GM12892 (cell line): ENCODE measurements at regions not wholly inside any gene's neighbourhood (a gene's known extent, or its start where the extent isn't known, plus 50 kb on each side); places are given as distances from the start of the nearest gene placed in this dataset.

ENCODE experiments used
- DNase-seq: peaks from one replicate; pipeline ENCODE4 v3.0.0; 2011; ENCODE audit not compliant: insufficient read length
- FAIRE-seq: peaks from 2 replicates; lab custom pipeline; 2011; peaks lifted over from hg19 to GRCh38; lab: Jason Lieb, UNC
- POLR2A ChIP-seq: IDR thresholded peaks from 2 replicates; pipeline ENCODE4 v1.6.1; 2011; ENCODE audit warnings: low read depth, low read length, control low read depth
- POLR2AphosphoS5 ChIP-seq: IDR thresholded peaks from 2 replicates; pipeline ENCODE4 v1.6.1; 2011; ENCODE audit warnings: low read depth, low read length, control low read depth
- TAF1 ChIP-seq: IDR thresholded peaks from 2 replicates; pipeline ENCODE4 v1.6.1; 2011; ENCODE audit warnings: low read depth, mild to moderate bottlenecking, control low read depth, low read length, borderline replicate concordance

DNA sequence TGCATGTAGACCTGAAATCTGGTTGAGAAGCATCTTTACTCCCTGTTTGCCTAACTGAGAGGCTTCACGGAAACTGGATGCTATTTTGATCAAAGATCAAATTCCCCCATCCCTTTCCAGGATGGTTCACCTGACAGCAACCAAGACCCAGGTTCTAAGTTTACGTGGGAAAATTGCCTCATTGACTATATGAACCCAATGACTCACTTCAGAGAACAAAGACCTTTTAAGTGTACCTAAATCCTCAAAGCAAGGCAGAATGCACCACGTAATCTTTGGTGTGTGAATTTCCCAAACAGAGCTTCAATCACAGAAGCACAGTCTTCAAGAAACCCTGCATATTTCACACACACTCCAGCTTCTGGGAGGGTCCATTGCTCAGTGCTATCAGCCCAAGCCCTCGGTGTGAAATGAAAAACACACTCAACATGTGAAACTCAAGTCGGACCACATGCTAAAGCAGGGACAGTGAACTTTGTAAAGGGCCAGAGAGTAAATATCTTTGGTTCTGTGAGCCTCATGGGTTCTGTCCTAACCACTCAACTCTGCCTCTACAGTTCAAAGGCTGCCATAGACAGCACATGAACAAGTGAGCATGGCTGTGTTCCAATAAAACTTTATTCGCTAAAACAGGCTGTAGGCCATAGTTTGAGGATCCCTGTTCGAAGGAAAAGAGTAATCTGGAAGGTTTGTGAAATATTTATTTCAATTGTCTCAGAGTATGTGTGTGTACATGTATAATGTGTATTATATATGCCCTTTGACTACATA lies 275.6 kb upstream of the FOXK1 start:
- FAIRE-seq (no peak), DNase-seq (no peak)
- TF ChIP-seq POLR2AphosphoS5 (no peak), TAF1 (no peak), POLR2A (no peak)

DNA sequence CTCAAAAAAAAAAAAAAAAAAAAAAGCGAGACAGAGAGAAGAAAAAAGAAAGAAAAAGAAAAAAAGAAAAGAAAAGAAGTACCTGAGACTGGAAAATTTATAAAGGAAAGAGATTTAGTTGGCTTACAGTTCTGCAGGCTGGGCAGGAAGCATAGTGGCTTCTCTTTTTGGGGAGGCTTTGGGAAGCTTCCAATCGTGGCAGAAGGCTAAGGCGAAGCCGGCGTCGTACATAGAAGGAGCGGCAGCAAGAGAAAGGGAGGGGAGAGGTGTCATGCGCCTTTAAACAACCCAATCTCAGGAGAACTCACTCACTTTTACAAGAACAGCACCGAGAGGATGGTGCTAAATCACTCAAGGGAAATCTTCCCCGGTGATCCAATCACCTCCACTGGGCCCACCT lies 272.1 kb upstream of the FOXK1 start:
- TF ChIP-seq POLR2AphosphoS5, result no peak
- TF ChIP-seq POLR2A, result no peak
- FAIRE-seq, result no peak
- no peak for DNase-seq

DNA sequence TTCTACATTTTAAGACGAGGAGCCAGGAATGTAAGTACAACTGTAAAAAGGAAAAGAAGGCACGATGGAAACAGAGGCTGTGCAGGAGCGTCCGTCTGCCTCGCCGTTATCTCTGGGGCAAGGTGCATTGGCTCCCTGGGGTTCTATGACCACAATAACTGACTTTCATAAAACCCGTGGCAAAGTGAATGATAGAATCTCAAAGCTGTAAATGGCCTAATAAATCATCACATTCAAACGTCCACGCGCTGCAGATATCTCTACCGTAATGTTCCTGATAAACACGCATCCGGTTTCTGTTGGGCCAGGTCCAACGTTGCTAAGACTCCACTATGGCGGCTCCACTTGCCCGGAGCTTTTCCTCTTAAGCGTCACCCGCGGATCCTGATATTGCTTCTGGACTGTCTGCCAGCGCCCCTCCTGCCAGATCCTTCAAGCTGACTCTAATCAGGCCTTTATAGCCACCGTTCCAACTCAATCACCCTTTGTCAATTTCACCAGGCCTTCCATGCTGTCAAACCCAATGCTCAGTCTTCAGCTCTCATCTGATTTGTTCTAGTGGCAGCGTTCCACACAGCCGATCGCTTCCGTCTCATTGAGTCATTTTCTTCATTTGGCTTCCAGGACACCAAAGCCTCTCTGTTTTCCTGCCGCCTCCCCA lies 265.6 kb upstream of the FOXK1 start:
- TF ChIP-seq POLR2AphosphoS5 (no peak), POLR2A (no peak), TAF1 (no peak)
- FAIRE-seq, result no peak
- DNase-seq, result no peak

DNA sequence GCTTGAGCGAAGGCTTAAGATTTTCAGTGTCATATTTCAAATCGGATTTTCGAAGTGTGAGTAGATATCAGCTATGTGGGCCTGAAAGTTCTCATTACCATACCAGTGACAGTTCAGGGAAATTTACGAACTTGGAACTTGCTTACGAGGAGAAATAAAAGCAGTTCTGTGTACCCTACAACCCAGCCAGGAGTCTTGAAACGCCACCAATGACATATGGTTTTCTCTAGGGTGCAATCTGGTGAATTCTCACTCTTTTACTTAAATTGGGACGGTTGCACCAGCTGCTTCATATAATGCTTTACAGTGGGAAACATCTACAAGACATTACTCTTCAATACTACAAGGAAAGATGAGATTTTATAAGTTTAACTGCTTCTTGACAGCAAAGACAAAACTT lies 253.6 kb upstream of the FOXK1 start:
- DNase-seq (no peak), FAIRE-seq (no peak)
- no peak for TF ChIP-seq POLR2A

DNA sequence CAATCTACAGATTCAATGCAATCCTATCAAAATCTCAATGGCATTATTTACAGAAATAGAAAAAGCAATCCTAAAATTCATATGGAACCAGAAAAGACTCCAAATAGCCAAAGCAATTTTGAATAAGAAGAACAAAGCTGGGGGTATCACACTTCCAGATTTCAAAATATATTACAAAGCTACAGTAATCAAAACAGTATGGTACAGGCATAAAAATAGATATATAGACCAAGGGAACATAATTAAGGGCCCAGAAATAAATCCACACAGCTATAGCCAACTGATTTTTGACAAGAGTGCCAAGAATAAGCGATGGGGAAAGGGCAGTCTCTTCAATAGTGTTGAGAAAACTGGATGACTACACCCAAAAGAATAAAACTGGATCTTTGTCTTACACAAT lies 251.9 kb upstream of the FOXK1 start:
- FAIRE-seq (no peak), DNase-seq (no peak)
- TF ChIP-seq POLR2AphosphoS5, result no peak
- TF ChIP-seq TAF1, result no peak
- no peak for TF ChIP-seq POLR2A

GRCh38 chr7:4434306-4434705 lies 247.8 kb upstream of the FOXK1 start:
- FAIRE-seq (no peak), DNase-seq (no peak)
- no peak for TF ChIP-seq TAF1
- TF ChIP-seq POLR2A, result no peak
- TF ChIP-seq POLR2AphosphoS5, result no peak

DNA sequence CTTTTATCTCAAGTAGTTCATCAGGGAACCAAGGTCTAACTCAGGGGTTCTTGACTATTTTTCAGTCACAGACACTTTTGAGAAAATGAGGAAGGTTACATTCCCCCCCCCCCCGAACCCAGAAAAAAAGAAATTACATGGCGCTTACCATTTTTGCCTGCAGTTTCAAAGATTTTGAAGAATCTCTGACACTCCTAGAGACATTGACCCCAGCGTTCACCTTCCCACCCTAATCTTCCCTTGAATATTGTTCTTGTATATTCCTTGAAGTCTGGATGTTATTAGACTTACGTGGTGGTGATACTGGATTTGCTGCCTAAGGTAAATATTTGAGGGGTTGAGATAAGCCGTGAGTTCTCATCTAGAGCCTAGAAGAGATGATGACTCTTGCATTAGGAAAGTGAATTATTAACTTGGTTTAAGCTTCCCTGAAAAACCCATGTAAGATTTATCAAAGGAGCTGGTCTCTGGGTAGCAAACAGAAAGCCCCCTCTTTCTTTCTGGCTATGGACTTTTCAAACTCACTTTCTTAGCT lies 245.7 kb upstream of the FOXK1 start:
- DNase-seq (no peak), FAIRE-seq (no peak)
- TF ChIP-seq POLR2AphosphoS5 (no peak), POLR2A (no peak), TAF1 (no peak)

DNA sequence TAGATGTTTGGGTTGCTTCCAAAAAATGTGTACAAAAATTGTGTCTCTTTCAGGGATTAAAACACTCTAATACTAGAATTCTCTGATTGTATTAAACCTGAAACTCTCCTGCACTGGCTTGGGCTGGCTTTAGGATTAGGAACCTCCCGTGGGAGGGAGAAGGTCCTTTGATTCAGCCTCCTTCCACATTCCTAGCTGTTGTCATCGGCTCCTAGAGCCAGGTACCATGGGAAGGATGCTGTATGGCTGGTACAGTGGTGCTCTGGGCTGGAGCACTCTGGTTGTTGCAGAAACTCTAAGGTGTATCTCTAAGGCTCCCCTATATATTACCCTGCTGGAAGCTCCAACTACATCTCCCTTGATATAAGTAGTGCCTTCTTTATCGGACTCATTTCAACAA lies 245.2 kb upstream of the FOXK1 start:
- FAIRE-seq, result no peak
- DNase-seq, result no peak
- TF ChIP-seq TAF1 (no peak), POLR2A (no peak), POLR2AphosphoS5 (no peak)

- no peak for DNase-seq
- FAIRE-seq, result no peak
- TF ChIP-seq POLR2A (no peak), TAF1 (no peak), POLR2AphosphoS5 (no peak)
These were observed 244.2 kb upstream of the FOXK1 start for GRCh38 chr7:4437916-4438315.

DNA sequence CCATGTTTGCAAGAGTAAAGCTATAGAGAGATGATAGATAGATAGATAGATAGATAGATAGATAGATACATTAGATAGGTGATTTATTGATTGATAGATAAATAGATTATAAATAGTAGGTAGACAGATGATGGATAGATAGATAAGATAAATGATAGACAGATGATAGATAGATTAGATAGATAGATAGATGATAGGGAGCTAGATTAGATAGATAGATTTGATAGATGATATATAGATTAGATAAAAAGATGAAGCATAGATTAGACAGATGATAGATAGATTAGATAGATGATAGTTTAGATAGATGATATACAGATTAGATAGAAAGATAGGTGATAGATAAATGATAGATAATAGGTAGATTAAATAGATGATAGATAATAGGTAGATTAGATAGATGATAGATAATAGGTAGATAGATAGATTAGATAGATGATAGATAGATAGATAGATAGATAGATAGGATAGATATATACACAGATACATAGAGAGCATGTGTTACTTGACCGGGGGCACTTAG lies 243.3 kb upstream of the FOXK1 start:
- no peak for TF ChIP-seq TAF1
- TF ChIP-seq POLR2AphosphoS5, result no peak
- TF ChIP-seq POLR2A, result no peak
- FAIRE-seq, result no peak
- no peak for DNase-seq

DNA sequence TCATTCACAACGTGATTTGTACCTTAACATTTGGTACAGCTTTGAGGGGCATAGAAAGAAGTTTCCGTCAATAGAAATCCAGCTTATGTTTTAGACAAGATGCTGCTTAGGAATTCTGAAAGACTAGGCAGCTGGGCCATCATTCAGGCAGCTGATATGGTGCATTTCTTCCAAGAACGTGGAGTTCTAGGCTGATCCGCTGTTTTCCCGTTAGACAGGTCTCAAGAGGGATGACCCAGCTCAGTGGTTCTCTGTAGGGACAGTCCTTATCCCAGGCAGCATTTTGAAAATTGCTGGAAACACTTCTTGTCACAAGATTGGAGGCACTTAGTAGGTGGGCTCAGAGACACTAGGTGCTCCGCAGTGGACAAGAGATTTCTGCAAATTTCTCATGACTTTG lies 242.7 kb upstream of the FOXK1 start:
- DNase-seq (no peak), FAIRE-seq (no peak)
- TF ChIP-seq POLR2AphosphoS5, result no peak
- no peak for TF ChIP-seq TAF1
- no peak for TF ChIP-seq POLR2A

GRCh38 chr7:4444106-4444505 lies 238.0 kb upstream of the FOXK1 start:
- TF ChIP-seq TAF1 (no peak), POLR2A (no peak), POLR2AphosphoS5 (no peak)
- DNase-seq (no peak), FAIRE-seq (no peak)

GRCh38 chr7:4445777-4446176 lies 236.3 kb upstream of the FOXK1 start:
- DNase-seq (no peak), FAIRE-seq (no peak)
- TF ChIP-seq POLR2A, result no peak
- no peak for TF ChIP-seq POLR2AphosphoS5
- TF ChIP-seq TAF1, result no peak
